Stimulated activated CD4-positive, alpha-beta T cell treated with anti-CD3 and anti-CD28 coated beads, Interleukin-15, amount 100 ng/mL, for 48 hours (primary cell): ENCODE measurements at regions not wholly inside any gene's neighbourhood (a gene's known extent, or its start where the extent isn't known, plus 50 kb on each side); places are given as distances from the start of the nearest gene placed in this dataset.

Experiments
- DNase-seq, 2 donors: peaks; one replicate each; pipeline ENCODE4 v3.0.0-alpha.2; 2020; ENCODE audit warnings: low read depth in 2 of 2

GRCh38 chr12:58583940-58584339 lies 336.4 kb downstream of the LRIG3 start:
- DNase-seq = no peak

- DNase-seq = no peak
These were observed 335.4 kb downstream of the LRIG3 start for GRCh38 chr12:58584880-58585279.

GRCh38 chr12:58586762-58587161 lies 333.5 kb downstream of the LRIG3 start:
- no peak for DNase-seq

GRCh38 chr12:58588770-58589169 lies 331.5 kb downstream of the LRIG3 start:
- DNase-seq = no peak

GRCh38 chr12:58592475-58593207 lies 327.7 kb downstream of the LRIG3 start:
- no peak for DNase-seq

- no peak for DNase-seq
These were observed 326.6 kb downstream of the LRIG3 start for GRCh38 chr12:58593557-58594304.

GRCh38 chr12:58596381-58596780 lies 323.9 kb downstream of the LRIG3 start:
- no peak for DNase-seq

- no peak for DNase-seq
These were observed 318.8 kb downstream of the LRIG3 start for GRCh38 chr12:58601529-58601928.

- no peak for DNase-seq
These were observed 318.1 kb downstream of the LRIG3 start for GRCh38 chr12:58602179-58602578.

GRCh38 chr12:58602736-58603135 lies 317.6 kb downstream of the LRIG3 start:
- DNase-seq = no peak

GRCh38 chr12:58607805-58608204 lies 312.5 kb downstream of the LRIG3 start:
- no peak for DNase-seq

GRCh38 chr12:58608711-58609110 lies 311.6 kb downstream of the LRIG3 start:
- no peak for DNase-seq

- DNase-seq = no peak
These were observed 305.3 kb downstream of the LRIG3 start for GRCh38 chr12:58615047-58615446.

- no peak for DNase-seq
These were observed 304.7 kb downstream of the LRIG3 start for GRCh38 chr12:58615576-58615975.

GRCh38 chr12:58616618-58617017 lies 303.7 kb downstream of the LRIG3 start:
- no peak for DNase-seq

- DNase-seq = no peak
These were observed 299.2 kb downstream of the LRIG3 start for GRCh38 chr12:58621126-58621525.

- DNase-seq = no peak
These were observed 290.9 kb downstream of the LRIG3 start for GRCh38 chr12:58629376-58629775.

- DNase-seq = no peak
These were observed 286.8 kb downstream of the LRIG3 start for GRCh38 chr12:58633479-58633878.

GRCh38 chr12:58639318-58639934 lies 280.9 kb downstream of the LRIG3 start:
- no peak for DNase-seq

GRCh38 chr12:58640314-58640713 lies 280.0 kb downstream of the LRIG3 start:
- no peak for DNase-seq

- no peak for DNase-seq
These were observed 274.4 kb downstream of the LRIG3 start for GRCh38 chr12:58645946-58646345.

- no peak for DNase-seq
These were observed 272.8 kb downstream of the LRIG3 start for GRCh38 chr12:58647495-58647894.

- no peak for DNase-seq
These were observed 272.1 kb downstream of the LRIG3 start for GRCh38 chr12:58648176-58648575.
